Liver (tissue), 3 donors: ENCODE measurements at regions not wholly inside any gene's neighbourhood (a gene's known extent, or its start where the extent isn't known, plus 50 kb on each side); places are given as distances from the start of the nearest gene placed in this dataset.

ENCODE experiments used
- EGR1 ChIP-seq, 2 donors: IDR thresholded peaks; 2 replicates each; pipeline ENCODE4 v1.6.1; 2016 to 2018; ENCODE audit warnings: antibody characterized with exemption in 2 of 2, low read depth in 2 of 2
- FOXA1 ChIP-seq: IDR thresholded peaks from 2 replicates; pipeline ENCODE4 v1.6.1; 2016; ENCODE audit warnings: antibody characterized with exemption
- GABPA ChIP-seq, 2 donors: IDR thresholded peaks in 1 of 2; conservative IDR thresholded peaks in 1 of 2; 2 replicates each; pipeline ENCODE4 v1.6.1; 2016; ENCODE audit warnings: antibody characterized with exemption in 2 of 2, mild to moderate bottlenecking in 1 of 2, moderate library complexity in 1 of 2
- JUND ChIP-seq, 2 donors: IDR thresholded peaks; 2 replicates each; pipeline ENCODE4 v1.6.1; 2016; ENCODE audit warnings: antibody characterized with exemption in 2 of 2
- RAD21 ChIP-seq, 2 donors: IDR thresholded peaks; 2 replicates each; pipeline ENCODE4 v1.6.1; 2016; ENCODE audit warnings: antibody characterized with exemption in 2 of 2, mild to moderate bottlenecking in 2 of 2
- SP1 ChIP-seq: IDR thresholded peaks from 2 replicates; pipeline ENCODE4 v1.6.1; 2018; ENCODE audit warnings: antibody characterized with exemption, mild to moderate bottlenecking
- TAF1 ChIP-seq: conservative IDR thresholded peaks from 2 replicates; pipeline ENCODE4 v1.6.1; 2016; ENCODE audit warnings: antibody characterized with exemption, mild to moderate bottlenecking
- YY1 ChIP-seq: IDR thresholded peaks from 2 replicates; pipeline ENCODE4 v1.6.1; 2016; ENCODE audit warnings: antibody characterized with exemption, mild to moderate bottlenecking
- TF ChIP-seq, protein P1 (sequence below): fragments of 150-350 bp; IDR thresholded peaks from 2 replicates; pipeline ENCODE4 v1.5.1; 2017; ENCODE audit warnings: improper control_type of control experiment, low read depth, low read length; ENCODE audit not compliant: missing input control
- TF ChIP-seq, protein P2 (sequence below): IDR thresholded peaks from 2 replicates; pipeline ENCODE4 v1.6.1; 2016; ENCODE audit warnings: antibody characterized with exemption
- TF ChIP-seq, protein P3 (sequence below): IDR thresholded peaks from 2 replicates; pipeline ENCODE4 v1.6.1; 2016; ENCODE audit warnings: antibody characterized with exemption
- TF ChIP-seq, protein P4 (sequence below): IDR thresholded peaks from 2 replicates; pipeline ENCODE4 v1.6.1; 2016; ENCODE audit warnings: antibody characterized with exemption
- TF ChIP-seq, protein P5 (sequence below): IDR thresholded peaks from 2 replicates; pipeline ENCODE4 v1.6.1; 2016; ENCODE audit warnings: antibody characterized with exemption, mild to moderate bottlenecking
- donor health status: healthy.
- donor health status: healthy.

DNA sequence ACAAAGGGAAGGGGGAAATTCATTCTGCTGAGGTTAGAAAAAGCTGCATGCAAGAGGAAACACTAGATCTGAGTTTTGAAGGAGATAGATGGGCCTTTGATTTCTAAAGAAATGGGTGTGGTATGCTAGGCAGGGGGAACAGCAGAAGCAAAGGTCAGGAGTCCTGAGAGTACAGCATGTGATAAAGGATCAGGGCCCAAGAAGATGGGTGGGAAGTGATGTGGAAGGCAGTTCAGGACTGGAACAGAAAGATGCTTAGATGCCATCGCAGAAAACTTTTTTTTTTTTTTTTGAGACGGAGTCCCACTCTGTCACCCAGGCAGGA is 126.2 kb downstream of the ALDH8A1 start:
- TF ChIP-seq, protein P1, sequence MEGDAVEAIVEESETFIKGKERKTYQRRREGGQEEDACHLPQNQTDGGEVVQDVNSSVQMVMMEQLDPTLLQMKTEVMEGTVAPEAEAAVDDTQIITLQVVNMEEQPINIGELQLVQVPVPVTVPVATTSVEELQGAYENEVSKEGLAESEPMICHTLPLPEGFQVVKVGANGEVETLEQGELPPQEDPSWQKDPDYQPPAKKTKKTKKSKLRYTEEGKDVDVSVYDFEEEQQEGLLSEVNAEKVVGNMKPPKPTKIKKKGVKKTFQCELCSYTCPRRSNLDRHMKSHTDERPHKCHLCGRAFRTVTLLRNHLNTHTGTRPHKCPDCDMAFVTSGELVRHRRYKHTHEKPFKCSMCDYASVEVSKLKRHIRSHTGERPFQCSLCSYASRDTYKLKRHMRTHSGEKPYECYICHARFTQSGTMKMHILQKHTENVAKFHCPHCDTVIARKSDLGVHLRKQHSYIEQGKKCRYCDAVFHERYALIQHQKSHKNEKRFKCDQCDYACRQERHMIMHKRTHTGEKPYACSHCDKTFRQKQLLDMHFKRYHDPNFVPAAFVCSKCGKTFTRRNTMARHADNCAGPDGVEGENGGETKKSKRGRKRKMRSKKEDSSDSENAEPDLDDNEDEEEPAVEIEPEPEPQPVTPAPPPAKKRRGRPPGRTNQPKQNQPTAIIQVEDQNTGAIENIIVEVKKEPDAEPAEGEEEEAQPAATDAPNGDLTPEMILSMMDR: no peak
- TF ChIP-seq, protein P2, sequence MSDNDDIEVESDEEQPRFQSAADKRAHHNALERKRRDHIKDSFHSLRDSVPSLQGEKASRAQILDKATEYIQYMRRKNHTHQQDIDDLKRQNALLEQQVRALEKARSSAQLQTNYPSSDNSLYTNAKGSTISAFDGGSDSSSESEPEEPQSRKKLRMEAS: no peak
- TF ChIP-seq RAD21 (IDR thresholded peaks at IDR 0.05) (no peak), SP1 (no peak), EGR1 (IDR thresholded peaks at IDR 0.05; ENCODE audit: low read depth in 2 of 2) (no peak), GABPA (IDR thresholded peaks at IDR 0.05 in 1 of 2, conservative IDR thresholded peaks at IDR 0.05 in 1 of 2) (no peak), YY1 (no peak), FOXA1 (no peak), TAF1 (no peak), JUND (IDR thresholded peaks at IDR 0.05) (no peak)
- TF ChIP-seq, protein P3, sequence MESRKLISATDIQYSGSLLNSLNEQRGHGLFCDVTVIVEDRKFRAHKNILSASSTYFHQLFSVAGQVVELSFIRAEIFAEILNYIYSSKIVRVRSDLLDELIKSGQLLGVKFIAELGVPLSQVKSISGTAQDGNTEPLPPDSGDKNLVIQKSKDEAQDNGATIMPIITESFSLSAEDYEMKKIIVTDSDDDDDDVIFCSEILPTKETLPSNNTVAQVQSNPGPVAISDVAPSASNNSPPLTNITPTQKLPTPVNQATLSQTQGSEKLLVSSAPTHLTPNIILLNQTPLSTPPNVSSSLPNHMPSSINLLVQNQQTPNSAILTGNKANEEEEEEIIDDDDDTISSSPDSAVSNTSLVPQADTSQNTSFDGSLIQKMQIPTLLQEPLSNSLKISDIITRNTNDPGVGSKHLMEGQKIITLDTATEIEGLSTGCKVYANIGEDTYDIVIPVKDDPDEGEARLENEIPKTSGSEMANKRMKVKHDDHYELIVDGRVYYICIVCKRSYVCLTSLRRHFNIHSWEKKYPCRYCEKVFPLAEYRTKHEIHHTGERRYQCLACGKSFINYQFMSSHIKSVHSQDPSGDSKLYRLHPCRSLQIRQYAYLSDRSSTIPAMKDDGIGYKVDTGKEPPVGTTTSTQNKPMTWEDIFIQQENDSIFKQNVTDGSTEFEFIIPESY: no peak
- TF ChIP-seq, protein P4, sequence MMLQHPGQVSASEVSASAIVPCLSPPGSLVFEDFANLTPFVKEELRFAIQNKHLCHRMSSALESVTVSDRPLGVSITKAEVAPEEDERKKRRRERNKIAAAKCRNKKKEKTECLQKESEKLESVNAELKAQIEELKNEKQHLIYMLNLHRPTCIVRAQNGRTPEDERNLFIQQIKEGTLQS: no peak
- TF ChIP-seq, protein P5, sequence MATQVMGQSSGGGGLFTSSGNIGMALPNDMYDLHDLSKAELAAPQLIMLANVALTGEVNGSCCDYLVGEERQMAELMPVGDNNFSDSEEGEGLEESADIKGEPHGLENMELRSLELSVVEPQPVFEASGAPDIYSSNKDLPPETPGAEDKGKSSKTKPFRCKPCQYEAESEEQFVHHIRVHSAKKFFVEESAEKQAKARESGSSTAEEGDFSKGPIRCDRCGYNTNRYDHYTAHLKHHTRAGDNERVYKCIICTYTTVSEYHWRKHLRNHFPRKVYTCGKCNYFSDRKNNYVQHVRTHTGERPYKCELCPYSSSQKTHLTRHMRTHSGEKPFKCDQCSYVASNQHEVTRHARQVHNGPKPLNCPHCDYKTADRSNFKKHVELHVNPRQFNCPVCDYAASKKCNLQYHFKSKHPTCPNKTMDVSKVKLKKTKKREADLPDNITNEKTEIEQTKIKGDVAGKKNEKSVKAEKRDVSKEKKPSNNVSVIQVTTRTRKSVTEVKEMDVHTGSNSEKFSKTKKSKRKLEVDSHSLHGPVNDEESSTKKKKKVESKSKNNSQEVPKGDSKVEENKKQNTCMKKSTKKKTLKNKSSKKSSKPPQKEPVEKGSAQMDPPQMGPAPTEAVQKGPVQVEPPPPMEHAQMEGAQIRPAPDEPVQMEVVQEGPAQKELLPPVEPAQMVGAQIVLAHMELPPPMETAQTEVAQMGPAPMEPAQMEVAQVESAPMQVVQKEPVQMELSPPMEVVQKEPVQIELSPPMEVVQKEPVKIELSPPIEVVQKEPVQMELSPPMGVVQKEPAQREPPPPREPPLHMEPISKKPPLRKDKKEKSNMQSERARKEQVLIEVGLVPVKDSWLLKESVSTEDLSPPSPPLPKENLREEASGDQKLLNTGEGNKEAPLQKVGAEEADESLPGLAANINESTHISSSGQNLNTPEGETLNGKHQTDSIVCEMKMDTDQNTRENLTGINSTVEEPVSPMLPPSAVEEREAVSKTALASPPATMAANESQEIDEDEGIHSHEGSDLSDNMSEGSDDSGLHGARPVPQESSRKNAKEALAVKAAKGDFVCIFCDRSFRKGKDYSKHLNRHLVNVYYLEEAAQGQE: no peak
